ENCODE measurements at regions not wholly inside any gene's neighbourhood (a gene's known extent, or its start where the extent isn't known, plus 50 kb on each side); places are given as distances from the start of the nearest gene placed in this dataset.

DNA sequence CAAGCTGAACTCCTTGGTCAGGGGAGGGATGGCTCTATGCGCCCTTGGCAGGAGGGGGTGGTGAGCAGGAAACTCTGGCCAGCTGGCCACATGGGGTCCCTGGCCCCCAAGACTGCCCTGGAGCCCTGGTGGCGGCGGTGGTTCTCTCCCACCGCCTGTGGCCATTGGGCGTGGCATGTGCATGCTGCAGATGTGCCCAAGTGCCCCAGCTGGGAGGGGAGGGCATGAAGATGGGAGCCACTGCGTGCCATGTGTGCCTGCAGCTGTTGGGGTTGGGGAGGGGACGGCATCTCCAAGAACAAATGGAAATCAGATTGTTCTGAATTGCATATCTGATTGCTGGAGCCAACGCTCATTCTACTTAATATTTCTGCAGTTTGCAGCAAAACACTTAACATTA lies 115.7 kb upstream of the IGF1 start:
- DNase-seq (ENCODE audit: low spot score): no peak

DNA sequence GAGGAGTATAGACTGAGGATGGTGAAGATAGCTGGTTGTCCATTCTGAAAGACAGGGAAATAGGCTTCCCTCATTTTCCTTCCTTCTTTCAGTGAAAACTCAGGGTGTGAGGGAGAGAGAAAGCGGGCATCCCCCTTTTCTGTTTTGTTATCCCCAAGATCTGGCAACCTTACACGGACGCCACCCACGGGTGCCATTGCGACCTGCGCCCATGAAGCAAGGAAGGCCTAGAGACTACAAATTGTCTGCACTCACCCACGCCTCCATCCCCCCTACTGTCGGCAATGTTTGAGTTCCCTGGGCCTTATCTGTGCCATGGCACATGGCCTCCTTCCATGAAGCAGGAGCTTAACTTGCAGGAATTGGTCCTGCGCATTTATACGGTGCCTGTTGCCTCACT lies 115.0 kb upstream of the IGF1 start:
- DNase-seq (ENCODE audit: low spot score): no peak

GRCh38 chr12:102593134-102593533 lies 112.8 kb upstream of the IGF1 start:
- DNase-seq (ENCODE audit: low spot score): no peak

GRCh38 chr12:102592134-102592533 lies 111.8 kb upstream of the IGF1 start:
- DNase-seq (ENCODE audit: low spot score): no peak

DNA sequence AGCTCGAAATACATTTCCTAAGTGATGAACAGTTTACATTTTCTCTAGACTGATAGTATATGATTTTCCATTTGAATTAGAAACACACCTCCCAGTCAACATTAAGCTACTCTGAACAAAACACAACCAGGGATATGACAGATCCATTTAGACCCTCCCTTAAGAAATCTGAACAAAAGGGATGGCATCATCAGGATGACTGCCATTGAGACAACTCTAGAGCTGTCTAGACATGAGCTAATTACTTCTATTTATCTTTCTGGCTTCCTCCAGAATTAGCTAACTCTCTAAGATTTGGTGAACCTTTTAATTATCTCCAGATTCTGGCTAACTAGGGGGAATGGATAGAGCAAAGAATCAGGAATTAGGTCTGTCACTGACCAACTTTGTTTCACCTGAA lies 92.9 kb upstream of the IGF1 start:
- DNase-seq (ENCODE audit: low spot score): no peak

GRCh38 chr12:102571889-102572288 lies 91.5 kb upstream of the IGF1 start:
- DNase-seq (ENCODE audit: low spot score): no peak

GRCh38 chr12:102570256-102570655 lies 89.9 kb upstream of the IGF1 start:
- no peak for DNase-seq (ENCODE audit: low spot score)

DNA sequence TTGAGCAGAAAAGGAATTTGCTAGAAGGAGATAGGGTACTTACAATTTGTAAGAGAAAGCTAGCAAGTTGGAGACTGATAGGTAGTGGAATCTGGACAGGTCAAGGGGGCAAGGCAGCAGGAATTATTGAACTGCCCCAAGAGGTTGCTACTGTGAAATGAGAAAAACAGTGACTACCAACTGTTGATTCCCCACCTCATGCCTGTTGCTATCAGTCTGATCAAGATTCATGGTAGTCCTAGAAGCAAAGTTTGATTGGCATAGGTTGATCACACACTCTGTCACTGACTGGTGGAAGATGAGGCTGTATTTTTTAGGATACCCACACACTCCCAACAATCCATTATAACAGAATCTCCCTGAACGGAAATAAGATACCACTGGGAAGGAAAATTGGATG lies 89.4 kb upstream of the IGF1 start:
- DNase-seq (ENCODE audit: low spot score): no peak

- DNase-seq (ENCODE audit: low spot score): no peak
Measured at GRCh38 chr12:102568276-102568675, 87.9 kb upstream of the IGF1 start.

DNA sequence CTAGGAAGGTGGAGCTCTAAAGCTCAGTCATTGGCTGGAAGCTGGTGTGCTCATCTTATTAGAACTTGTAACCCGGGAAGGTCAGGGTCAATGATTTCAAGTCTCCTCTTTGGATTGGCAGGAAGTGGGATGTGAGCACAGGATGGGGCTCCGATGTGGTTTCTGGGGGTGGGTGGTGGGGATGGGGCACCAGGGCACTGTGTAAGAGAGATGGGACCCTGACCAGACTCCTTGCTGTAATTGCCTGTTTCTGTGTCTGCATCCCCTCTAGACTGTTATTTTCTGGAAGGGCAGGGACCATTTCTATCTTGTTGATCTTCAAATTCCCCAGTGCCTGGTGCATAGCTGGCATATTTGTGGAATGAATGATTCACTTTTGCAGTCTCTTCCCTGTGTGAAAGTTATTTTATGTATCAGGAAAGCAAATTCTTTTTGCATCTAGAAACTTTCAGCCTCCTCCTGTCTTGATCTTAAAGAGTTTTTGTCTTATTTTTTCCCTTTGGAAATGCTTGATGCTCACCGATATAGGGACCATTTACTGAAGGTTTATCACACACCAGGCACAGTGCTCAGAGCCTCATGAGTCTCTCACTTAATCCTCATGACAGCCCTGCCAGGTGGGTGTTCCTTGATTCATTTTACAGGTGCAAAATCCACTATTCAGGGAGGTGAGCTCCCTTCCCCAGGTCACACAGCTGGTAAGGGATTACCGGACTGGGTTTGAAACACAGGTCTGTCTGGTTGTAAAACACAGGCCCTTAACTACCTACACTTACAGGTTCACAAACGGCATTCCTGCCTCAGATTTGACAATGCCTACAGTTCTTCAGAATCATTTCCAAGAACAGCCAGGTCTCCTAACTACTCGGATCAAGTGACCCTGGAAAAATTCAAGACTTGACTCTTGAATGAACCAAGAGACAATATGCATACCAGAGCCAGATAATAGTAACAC lies 86.9 kb upstream of the IGF1 start:
- DNase-seq (ENCODE audit: low spot score): no peak

DNA sequence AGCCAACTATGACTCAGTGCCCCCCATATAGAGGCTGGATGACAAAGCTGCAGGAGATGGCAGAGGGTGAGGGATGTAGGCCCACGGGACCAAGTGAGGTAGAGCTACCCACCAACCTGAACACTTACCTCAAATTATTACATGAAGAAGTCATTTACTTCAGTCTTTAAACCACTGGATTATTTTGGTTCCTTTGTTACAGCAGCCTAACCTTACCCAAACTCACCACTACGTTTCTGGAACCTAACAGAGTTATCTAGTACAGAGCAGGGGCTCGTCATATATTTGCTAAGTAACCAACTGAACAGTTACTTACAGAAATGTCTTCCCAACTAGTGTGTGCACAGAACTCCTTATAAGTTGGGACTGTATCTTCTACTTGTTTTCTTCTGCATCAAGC lies 85.2 kb upstream of the IGF1 start:
- DNase-seq (ENCODE audit: low spot score): no peak

DNA sequence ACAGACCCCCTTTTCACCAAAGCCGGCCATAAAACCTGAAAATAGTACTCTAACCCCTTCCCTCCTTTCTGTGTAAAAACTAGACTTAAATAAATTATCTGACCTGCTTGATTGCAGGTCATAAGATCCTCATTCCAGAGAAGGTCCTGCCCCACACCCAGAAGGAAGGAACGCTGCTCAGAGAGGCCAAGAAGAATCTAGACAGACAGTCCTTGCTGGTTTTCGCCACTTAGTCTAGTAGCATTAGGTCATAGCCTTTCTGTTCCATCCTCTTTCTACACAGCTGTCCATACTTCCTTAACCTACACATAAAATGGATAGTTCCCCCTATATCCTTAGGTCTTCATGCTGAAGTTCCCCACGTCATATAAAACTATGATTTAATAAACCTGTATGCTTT lies 83.7 kb upstream of the IGF1 start:
- no peak for DNase-seq (ENCODE audit: low spot score)

DNA sequence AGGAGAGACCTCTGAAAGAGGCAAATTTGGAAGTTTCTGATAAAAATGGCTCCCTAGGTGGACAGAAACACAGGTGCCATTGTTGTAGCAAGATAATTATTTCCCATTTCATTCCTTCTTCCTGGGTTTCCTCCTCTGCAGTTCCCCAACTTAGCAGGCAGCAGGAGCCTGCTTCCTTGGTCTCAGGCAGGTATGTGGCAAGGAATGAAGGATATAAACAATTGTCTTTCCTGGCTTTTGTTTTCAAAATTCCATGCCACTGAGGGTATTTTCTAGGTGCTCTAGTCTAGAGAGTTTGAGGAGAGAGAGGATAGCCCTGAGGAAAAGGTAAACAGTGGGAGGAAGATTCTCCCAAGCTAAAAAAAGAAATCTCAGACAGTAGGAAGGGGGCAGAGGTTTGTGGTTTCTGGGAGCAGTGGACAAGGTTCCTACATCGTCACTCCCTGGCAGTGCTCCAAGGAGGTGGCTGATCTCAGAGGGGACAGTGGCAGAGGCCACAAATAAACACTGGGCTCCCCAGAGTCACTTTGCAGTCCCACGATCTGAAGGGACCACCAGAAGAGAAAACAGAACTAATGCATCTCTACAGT lies 82.6 kb upstream of the IGF1 start:
- DNase-seq (ENCODE audit: low spot score): no peak

DNA sequence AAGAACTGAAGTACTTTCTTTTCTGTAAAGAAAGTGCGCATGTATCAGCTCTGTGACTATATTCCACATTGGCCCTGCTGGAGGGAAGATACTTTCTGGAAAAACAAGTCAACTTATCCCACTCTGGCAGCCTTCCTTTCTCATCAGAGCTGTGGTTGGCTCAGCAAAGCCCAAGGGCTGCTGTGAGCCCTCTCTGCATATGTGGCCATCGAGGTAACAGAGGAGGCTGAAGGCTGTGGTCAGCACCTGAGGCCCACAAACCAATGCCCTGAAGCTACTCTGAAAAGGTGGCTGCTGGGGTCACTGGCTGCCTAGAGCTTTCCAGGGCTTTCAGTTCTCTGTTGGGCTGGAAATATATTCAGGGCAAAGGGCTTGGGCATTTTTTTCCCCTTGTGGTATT lies 70.8 kb upstream of the IGF1 start:
- DNase-seq (ENCODE audit: low spot score): no peak

GRCh38 chr12:102549691-102550090 lies 69.3 kb upstream of the IGF1 start:
- no peak for DNase-seq (ENCODE audit: low spot score)

DNA sequence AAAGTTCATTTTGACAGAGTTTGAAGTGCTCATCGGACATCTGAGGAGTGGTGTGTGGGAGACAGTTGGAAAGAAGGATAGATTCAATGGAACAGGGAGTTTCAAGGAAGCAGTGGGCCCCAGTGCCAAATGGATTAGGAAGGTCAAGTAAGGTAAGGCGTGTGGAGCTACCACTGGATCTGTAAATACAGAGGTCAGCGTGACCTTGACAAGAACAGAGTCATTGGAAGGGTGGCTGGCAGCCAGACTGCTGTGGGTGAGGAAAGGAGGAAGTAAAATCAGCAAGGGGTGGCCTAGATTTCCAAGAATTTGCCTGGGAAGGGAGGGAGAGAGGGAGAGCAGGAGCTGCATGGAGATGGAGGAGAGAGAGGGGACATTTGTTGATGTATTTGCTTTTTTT lies 68.2 kb upstream of the IGF1 start:
- no peak for DNase-seq (ENCODE audit: low spot score)

DNA sequence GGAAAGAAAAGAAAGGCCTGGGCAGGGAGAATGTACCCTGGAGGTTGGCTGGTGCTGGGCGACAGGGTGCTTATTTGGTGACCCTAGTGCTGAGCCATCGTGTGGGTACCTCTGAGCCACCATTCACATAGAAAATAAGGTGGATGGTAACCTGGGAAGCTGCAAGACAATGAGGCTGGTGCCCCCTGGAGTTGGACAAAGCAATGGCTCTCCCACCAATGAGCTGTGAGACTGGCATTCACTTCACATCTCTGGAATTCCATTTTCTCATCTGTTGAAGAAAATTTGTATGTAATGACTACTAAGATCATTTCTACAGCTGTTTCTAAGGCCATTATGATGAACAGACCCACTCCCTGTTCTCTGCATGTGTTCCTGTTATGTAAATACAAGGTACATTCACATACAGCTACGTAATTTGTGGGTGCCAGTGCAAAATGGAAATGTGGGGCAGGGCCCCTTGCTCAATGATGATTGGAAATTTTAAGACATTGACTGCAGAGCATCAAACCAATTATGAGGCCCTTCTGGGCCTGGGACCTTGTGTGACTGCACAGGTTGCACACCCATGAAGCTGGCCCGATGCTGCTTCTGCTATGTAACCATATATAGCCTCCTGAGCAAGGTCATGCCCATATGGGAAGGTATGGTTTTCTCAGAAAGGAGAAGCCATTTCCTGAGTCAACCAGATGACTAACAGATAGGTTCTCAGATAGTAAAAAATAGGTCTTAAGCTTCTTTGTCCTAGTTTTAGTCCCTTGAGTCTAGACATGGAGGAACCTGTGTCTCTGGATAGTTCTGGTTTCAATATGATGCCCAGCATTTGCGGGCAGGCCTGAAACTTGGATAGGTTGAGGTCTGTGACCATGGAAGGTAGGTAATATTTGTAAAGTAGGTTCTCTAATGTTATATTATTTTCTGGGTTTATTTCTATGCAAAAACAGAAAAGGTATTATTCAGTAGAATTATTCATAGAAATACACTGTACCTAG lies 63.4 kb upstream of the IGF1 start:
- no peak for DNase-seq (ENCODE audit: low spot score)

GRCh38 chr12:102542816-102543440 lies 62.6 kb upstream of the IGF1 start:
- DNase-seq (ENCODE audit: low spot score): no peak

GRCh38 chr12:102540815-102541385 lies 60.5 kb upstream of the IGF1 start:
- DNase-seq (ENCODE audit: low spot score): no peak

- no peak for DNase-seq (ENCODE audit: low spot score)
Measured at GRCh38 chr12:102539651-102540553, 59.5 kb upstream of the IGF1 start.

GRCh38 chr12:102535306-102535705 lies 54.9 kb upstream of the IGF1 start:
- no peak for DNase-seq (ENCODE audit: low spot score)
